HG02840 (cell line): ENCODE measurements at regions not wholly inside any gene's neighbourhood (a gene's known extent, or its start where the extent isn't known, plus 50 kb on each side); places are given as distances from the start of the nearest gene placed in this dataset.
"Not testable (repeated sequence)": the region's sequence is repeated elsewhere in the genome, so short reads cannot be mapped to it uniquely, and the experiment has no call there.

Source experiments
- ATAC-seq: cut with Tn5 transposase; IDR thresholded peaks from one replicate; pipeline ENCODE4 v1.9.1; 2021; ENCODE audit warnings: mild to moderate bottlenecking, moderate library complexity, moderate number of reproducible peaks; ENCODE audit not compliant: unreplicated experiment, low FRiP score

- not testable (repeated sequence) for ATAC-seq
Measured at GRCh38 chr16:21532996-21533395, 66.4 kb upstream of the METTL9 start.

- not testable (repeated sequence) for ATAC-seq
Measured at GRCh38 chr16:21533474-21533873, 65.9 kb upstream of the METTL9 start.

- ATAC-seq = not testable (repeated sequence)
Measured at GRCh38 chr16:21534561-21534960, 64.8 kb upstream of the METTL9 start.

GRCh38 chr16:21535201-21535600 lies 64.2 kb upstream of the METTL9 start:
- ATAC-seq = not testable (repeated sequence)

GRCh38 chr16:21536740-21537139 lies 62.6 kb upstream of the METTL9 start:
- ATAC-seq = not testable (repeated sequence)

- not testable (repeated sequence) for ATAC-seq
Measured at GRCh38 chr16:21537598-21537997, 61.8 kb upstream of the METTL9 start.

- not testable (repeated sequence) for ATAC-seq
Measured at GRCh38 chr16:21539107-21539618, 60.2 kb upstream of the METTL9 start.

- peak; percentile 41 for ATAC-seq
Measured at GRCh38 chr16:21540770-21541433, 58.5 kb upstream of the METTL9 start.

GRCh38 chr16:21541611-21542051 lies 57.7 kb upstream of the METTL9 start:
- ATAC-seq = not testable (repeated sequence)

GRCh38 chr16:21542075-21542474 lies 57.3 kb upstream of the METTL9 start:
- ATAC-seq = not testable (repeated sequence)

GRCh38 chr16:21542491-21543124 lies 56.8 kb upstream of the METTL9 start:
- not testable (repeated sequence) for ATAC-seq

GRCh38 chr16:21543151-21543836 lies 56.1 kb upstream of the METTL9 start:
- ATAC-seq = not testable (repeated sequence)

- ATAC-seq = not testable (repeated sequence)
Measured at GRCh38 chr16:21545664-21546326, 53.6 kb upstream of the METTL9 start.

GRCh38 chr16:21549396-21549795 lies 50.0 kb upstream of the METTL9 start:
- not testable (repeated sequence) for ATAC-seq
